SK-N-SH treated with all-trans-retinoic acid at 6 μM for 48 hours (cell line): ENCODE measurements at regions not wholly inside any gene's neighbourhood (a gene's known extent, or its start where the extent isn't known, plus 50 kb on each side); places are given as distances from the start of the nearest gene placed in this dataset.

Experiments
- ARNTL ChIP-seq: fragments of 450-650 bp; formaldehyde crosslinking; IDR thresholded peaks from 2 replicates; pipeline ENCODE4 v1.5.0; 2020; ENCODE audit warnings: low read depth, mild to moderate bottlenecking, moderate library complexity, borderline replicate concordance
- BACH2 ChIP-seq: fragments of 250-450 bp; sonication (Bioruptor Pico); IDR thresholded peaks from 2 replicates; pipeline ENCODE4 v1.9.0; 2021; ENCODE audit warnings: mild to moderate bottlenecking, borderline replicate concordance
- RARB ChIP-seq: fragments of 250-450 bp; sonication (Bioruptor Pico); IDR thresholded peaks from 2 replicates; pipeline ENCODE4 v1.8.0; 2021; ENCODE audit warnings: mild to moderate bottlenecking, moderate library complexity
- SNAI2 ChIP-seq: fragments of 250-450 bp; sonication (Bioruptor Pico); IDR thresholded peaks from 2 replicates; pipeline ENCODE4 v1.5.0; 2020; ENCODE audit warnings: mild to moderate bottlenecking, moderate library complexity
- ZC3H10 ChIP-seq: fragments of 250-450 bp; sonication (Bioruptor Pico); IDR thresholded peaks from 2 replicates; pipeline ENCODE4 v1.5.1; 2021; ENCODE audit warnings: mild to moderate bottlenecking, moderate library complexity
- ZFP3 ChIP-seq: fragments of 250-450 bp; sonication (Bioruptor Pico); IDR thresholded peaks from 2 replicates; pipeline ENCODE4 v1.5.0; 2020; ENCODE audit warnings: mild to moderate bottlenecking, moderate library complexity
- ZNF565 ChIP-seq: fragments of 450-650 bp; formaldehyde crosslinking; conservative IDR thresholded peaks from 2 replicates; pipeline ENCODE4 v1.5.0; 2020; ENCODE audit warnings: low read depth, mild to moderate bottlenecking, moderate library complexity
- ZNF8 ChIP-seq: fragments of 450-650 bp; formaldehyde crosslinking; IDR thresholded peaks from 2 replicates; pipeline ENCODE4 v1.5.0; 2020; ENCODE audit warnings: mild to moderate bottlenecking, moderate library complexity
- TF ChIP-seq, protein P1 (sequence below): fragments of 250-450 bp; sonication (Bioruptor Pico); IDR thresholded peaks from 2 replicates; pipeline ENCODE4 v1.5.1; 2020; ENCODE audit warnings: low read depth, mild to moderate bottlenecking, moderate library complexity

- no peak for TF ChIP-seq ZNF8
- TF ChIP-seq ARNTL: no peak
- TF ChIP-seq BACH2 (CRISPR knock-in tag): no peak
- TF ChIP-seq, protein P1, sequence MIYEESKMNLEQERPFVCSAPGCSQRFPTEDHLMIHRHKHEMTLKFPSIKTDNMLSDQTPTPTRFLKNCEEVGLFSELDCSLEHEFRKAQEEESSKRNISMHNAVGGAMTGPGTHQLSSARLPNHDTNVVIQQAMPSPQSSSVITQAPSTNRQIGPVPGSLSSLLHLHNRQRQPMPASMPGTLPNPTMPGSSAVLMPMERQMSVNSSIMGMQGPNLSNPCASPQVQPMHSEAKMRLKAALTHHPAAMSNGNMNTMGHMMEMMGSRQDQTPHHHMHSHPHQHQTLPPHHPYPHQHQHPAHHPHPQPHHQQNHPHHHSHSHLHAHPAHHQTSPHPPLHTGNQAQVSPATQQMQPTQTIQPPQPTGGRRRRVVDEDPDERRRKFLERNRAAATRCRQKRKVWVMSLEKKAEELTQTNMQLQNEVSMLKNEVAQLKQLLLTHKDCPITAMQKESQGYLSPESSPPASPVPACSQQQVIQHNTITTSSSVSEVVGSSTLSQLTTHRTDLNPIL (CRISPR knock-in tag): no peak
- TF ChIP-seq ZNF565 (CRISPR knock-in tag): no peak
- TF ChIP-seq ZFP3 (CRISPR knock-in tag): no peak
- TF ChIP-seq ZC3H10 (CRISPR knock-in tag): no peak
- no peak for TF ChIP-seq RARB
- TF ChIP-seq SNAI2 (CRISPR knock-in tag): no peak
These were observed 289.7 kb downstream of the UTRN start for GRCh38 chr6:144574796-144575195.
